HCT116 (cell line): ENCODE measurements at regions not wholly inside any gene's neighbourhood (a gene's known extent, or its start where the extent isn't known, plus 50 kb on each side); places are given as distances from the start of the nearest gene placed in this dataset.

Experiments
- ATAC-seq: fragments of 200-7000 bp; cut with Tn5 transposase; 2 replicates; pipeline ENCODE4 v1.9.1; 2020; ENCODE audit warnings: mild to moderate bottlenecking, moderate library complexity
- BruUV-seq: library from RNA; stranded (reverse); fragments of 400-500 nt; replicated peaks from 2 replicates; lab custom pipeline; 2021; lab: Mats Ljungman, UMichigan
- CTCF ChIA-PET: fragments of 300-600 bp; sonication (Branson Sonifier 250); formaldehyde crosslinking; loops from one replicate; lab custom pipeline; 2021; ENCODE audit warnings: antibody characterized with exemption; lab: Charles Lee
- POLR2A ChIA-PET: fragments of 300-600, 350-600 bp; sonication (Branson Sonifier 250); formaldehyde crosslinking; loops from one replicate; lab custom pipeline; 2021; ENCODE audit warnings: antibody characterized with exemption; lab: Charles Lee
- RAD21 ChIA-PET, 2 experiments: fragments of 300-600 bp; sonication (Branson Sonifier 250); formaldehyde crosslinking; loops; one replicate each; lab custom pipeline; 2023; ENCODE audit warnings: low total read pairs in 2 of 2; ENCODE audit not compliant: uncharacterized antibody in 2 of 2, unreplicated experiment in 2 of 2, low non-redundant PET in 1 of 2; lab: Charles Lee
- DNase-seq: peaks from one replicate; pipeline ENCODE4 v3.0.0-alpha.2; 2010; ENCODE audit warnings: low read depth, low spot score
- H2AFZ ChIP-seq: fragments of 200-600 bp; shearing (Covaris generic), sonication (generic); 2 replicates; pipeline ENCODE4 v1.6.1; 2017; ENCODE audit warnings: low read depth, mixed run types, mixed read lengths, antibody characterized with exemption, low read length; ENCODE audit not compliant: poor library complexity, severe bottlenecking
- H3K27ac ChIP-seq: 2 replicates; pipeline ENCODE4 v1.5.1; 2012; ENCODE audit warnings: low read depth, low read length
- H3K27me3 ChIP-seq: fragments of 200-600 bp; sonication (generic); 2 replicates; pipeline ENCODE4 v1.6.1; 2016; ENCODE audit warnings: mixed run types, low read length, mixed read lengths; ENCODE audit not compliant: insufficient read depth
- H3K36me3 ChIP-seq, 2 experiments: fragments of 200-500 bp in 1 of 2; fragments of 200-600 bp in 1 of 2; sonication (Bioruptor generic) in 1 of 2; sonication (generic) in 1 of 2; 2 replicates each; pipeline versions ENCODE4 v1.5.1 to v1.6.1; 2014 to 2016; ENCODE audit warnings: low read length in 2 of 2, inconsistent platforms in 1 of 2, mixed read lengths in 1 of 2, mixed run types in 1 of 2; ENCODE audit not compliant: insufficient read depth in 2 of 2, control insufficient read depth in 1 of 2
- H3K4me1 ChIP-seq, 2 experiments: fragments of 200-600 bp in 1 of 2; sonication (generic) in 1 of 2; 2 replicates each; pipeline versions ENCODE4 v1.5.1 to v1.6.1; 2012 to 2017; ENCODE audit warnings: low read length in 2 of 2, inconsistent platforms in 1 of 2, mild to moderate bottlenecking in 1 of 2, mixed read lengths in 1 of 2, mixed run types in 1 of 2, moderate library complexity in 1 of 2; ENCODE audit not compliant: insufficient read depth in 2 of 2, control insufficient read depth in 1 of 2
- H3K4me2 ChIP-seq: fragments of 200-600 bp; sonication (generic); 2 replicates; pipeline ENCODE4 v1.6.1; 2017; ENCODE audit warnings: mixed run types, low read length, mixed read lengths
- H3K4me3 ChIP-seq, 2 experiments: fragments of 200-600 bp in 1 of 2; sonication (generic) in 1 of 2; replicated peaks in 1 of 2; 2 replicates each; pipeline ENCODE4 v1.5.1; 2011 to 2016; ENCODE audit warnings: low read length in 2 of 2, control low read depth in 1 of 2, low read depth in 1 of 2, mild to moderate bottlenecking in 1 of 2, mixed read lengths in 1 of 2, mixed run types in 1 of 2
- H3K79me2 ChIP-seq: fragments of 200-600 bp; sonication (generic); 2 replicates; pipeline ENCODE4 v1.6.1; 2017; ENCODE audit warnings: mild to moderate bottlenecking, mixed run types, low read length, moderate library complexity, mixed read lengths; ENCODE audit not compliant: insufficient read depth
- H3K9ac ChIP-seq: fragments of 200-600 bp; sonication (generic); 2 replicates; pipeline ENCODE4 v1.6.1; 2016; ENCODE audit warnings: low read length, mixed read lengths
- H3K9me2 ChIP-seq: fragments of 200-600 bp; sonication (generic), shearing (Covaris generic); 2 replicates; pipeline ENCODE4 v1.6.1; 2017; ENCODE audit warnings: mixed run types, mild to moderate bottlenecking, moderate library complexity; ENCODE audit not compliant: insufficient read depth
- H3K9me3 ChIP-seq, 2 experiments: fragments of 200-500 bp in 1 of 2; fragments of 200-600 bp in 1 of 2; sonication (Bioruptor generic) in 1 of 2; sonication (generic) in 1 of 2; 2 replicates each; pipeline ENCODE4 v1.6.1; 2014 to 2017; ENCODE audit warnings: low read length in 2 of 2, mixed read lengths in 2 of 2, inconsistent platforms in 1 of 2, low read depth in 1 of 2, mild to moderate bottlenecking in 1 of 2, mixed run types in 1 of 2, moderate library complexity in 1 of 2; ENCODE audit not compliant: control insufficient read depth in 1 of 2, insufficient read depth in 1 of 2
- H4K20me1 ChIP-seq: fragments of 200-600 bp; sonication (generic), shearing (Covaris generic); 2 replicates; pipeline ENCODE4 v1.6.1; 2017; ENCODE audit warnings: mixed run types, mild to moderate bottlenecking, moderate library complexity; ENCODE audit not compliant: insufficient read depth
- ATF3 ChIP-seq: IDR thresholded peaks from 2 replicates; pipeline ENCODE4 v1.6.1; 2012
- CBX3 ChIP-seq: IDR thresholded peaks from 2 replicates; pipeline ENCODE4 v1.6.1; 2012; ENCODE audit warnings: low read depth
- CEBPB ChIP-seq: IDR thresholded peaks from 2 replicates; pipeline ENCODE4 v1.6.1; 2012; ENCODE audit warnings: low read depth
- CTCF ChIP-seq, 3 experiments: fragments of 200-600 bp in 1 of 3; sonication (generic) in 1 of 3; IDR thresholded peaks in 2 of 3; conservative IDR thresholded peaks in 1 of 3; 2 replicates each; pipeline ENCODE4 v1.5.1; 2012 to 2017; ENCODE audit warnings: low read depth in 2 of 3, low read length in 2 of 3, antibody characterized with exemption in 1 of 3, borderline replicate concordance in 1 of 3, control low read depth in 1 of 3, mild to moderate bottlenecking in 1 of 3, mixed read lengths in 1 of 3, mixed run types in 1 of 3, moderate library complexity in 1 of 3; ENCODE audit not compliant: insufficient read depth in 1 of 3
- ELF1 ChIP-seq: IDR thresholded peaks from 2 replicates; pipeline ENCODE4 v1.6.1; 2012; ENCODE audit warnings: low read depth, borderline replicate concordance
- EZH2phosphoT487 ChIP-seq: fragments of 200-600 bp; IDR thresholded peaks from 2 replicates; pipeline ENCODE4 v1.6.1; 2018; ENCODE audit warnings: antibody characterized with exemption, borderline replicate concordance
- FOSL1 ChIP-seq: IDR thresholded peaks from 2 replicates; pipeline ENCODE4 v1.6.1; 2012; ENCODE audit warnings: low read depth
- JUND ChIP-seq: IDR thresholded peaks from 2 replicates; pipeline ENCODE4 v1.6.1; 2012
- MAX ChIP-seq: IDR thresholded peaks from 2 replicates; pipeline ENCODE4 v1.6.1; 2012
- POLR2A ChIP-seq: IDR thresholded peaks from 2 replicates; pipeline ENCODE4 v1.7.0; 2011; ENCODE audit warnings: borderline replicate concordance; ENCODE audit not compliant: insufficient read depth, insufficient read length; ENCODE audit errors: extremely low read depth
- POLR2AphosphoS5 ChIP-seq: IDR thresholded peaks from 2 replicates; pipeline ENCODE4 v1.6.1; 2011; ENCODE audit warnings: mild to moderate bottlenecking, low read depth, low read length, moderate library complexity
- RAD21 ChIP-seq: IDR thresholded peaks from 2 replicates; pipeline ENCODE4 v1.6.1; 2012; ENCODE audit warnings: low read depth, mild to moderate bottlenecking
- ZBTB33 ChIP-seq: IDR thresholded peaks from 2 replicates; pipeline ENCODE4 v1.6.1; 2011; ENCODE audit warnings: mild to moderate bottlenecking, low read length, moderate library complexity; ENCODE audit not compliant: insufficient replicate concordance; ENCODE audit errors: extremely low read depth
- intact Hi-C: fragments of 100-400 bp; cut with micrococcal nuclease; formaldehyde crosslinking; loops from 2 replicates; pipeline ENCODE4 v1.10.0; 2022

GRCh38 chr3:106398891-106399600 lies 530.2 kb upstream of the CBLB start:
- no peaks in the 10 kb centered on the region for H3K9me2 ChIP-seq
- RAD21 ChIA-PET = no interaction called here
- no peaks in the 10 kb centered on the region for H3K4me1 ChIP-seq
- no peak overlapping the region for H3K4me3 ChIP-seq
- no peak overlapping the region for H3K9ac ChIP-seq
- DNase-seq (no peak), ATAC-seq (no peak)
- CTCF ChIA-PET = no interaction called here
- no peak overlapping the region for H3K27ac ChIP-seq
- TF ChIP-seq ELF1 (no peak), ATF3 (no peak), ZBTB33 (no peak), RAD21 (no peak), CBX3 (no peak), CEBPB (no peak), EZH2phosphoT487 (no peak), POLR2AphosphoS5 (no peak), MAX (no peak), FOSL1 (no peak), POLR2A (no peak), CTCF (IDR thresholded peaks at IDR 0.05 in 2 of 3, conservative IDR thresholded peaks at IDR 0.05 in 1 of 3; ENCODE audit: borderline replicate concordance in 1 of 3, insufficient read depth in 1 of 3, low read depth in 2 of 3, low read length in 2 of 3) (no peak), JUND (no peak)
- no peaks in the 10 kb centered on the region for H3K36me3 ChIP-seq
- POLR2A ChIA-PET = no interaction called here
- no TSS peak for BruUV-seq
- intact Hi-C loops = no loop called here
- no peaks in the 10 kb centered on the region for H3K9me3 ChIP-seq
- no peaks in the 10 kb centered on the region for H3K79me2 ChIP-seq
- no peaks in the 10 kb centered on the region for H3K27me3 ChIP-seq
- H3K4me2 ChIP-seq = no peak overlapping the region
- no peaks in the 10 kb centered on the region for H4K20me1 ChIP-seq
- no peak overlapping the region for H2AFZ ChIP-seq
